ENCODE measurements at regions not wholly inside any gene's neighbourhood (a gene's known extent, or its start where the extent isn't known, plus 50 kb on each side); places are given as distances from the start of the nearest gene placed in this dataset.

GRCh38 chr1:239924741-239925350 lies 166.8 kb upstream of the FMN2 start:
- H3K79me2 ChIP-seq (ENCODE audit: control insufficient read depth, insufficient read depth, low read length), result no peaks in the 10 kb centered on the region
- H3K27me3 ChIP-seq (ENCODE audit: control insufficient read depth, extremely low read depth, insufficient read depth, low read length), result no peaks in the 10 kb centered on the region
- TF ChIP-seq EZH2 (IDR thresholded peaks at IDR 0.05; ENCODE audit: low read length) (no peak), CTCF (optimal IDR thresholded peaks at IDR 0.05 in 1 of 3, IDR thresholded peaks at IDR 0.05 in 1 of 3, conservative IDR thresholded peaks at IDR 0.05 in 1 of 3; ENCODE audit: extremely low read depth in 1 of 3, insufficient read depth in 2 of 3, low read length in 3 of 3) (no peak)
- no peaks in the 10 kb centered on the region for H3K9me3 ChIP-seq (ENCODE audit: control insufficient read depth, low read depth, low read length)
- no peaks in the 10 kb centered on the region for H3K4me1 ChIP-seq (ENCODE audit: control insufficient read depth, extremely low read depth, insufficient read depth, low read length)
- FAIRE-seq (no peak), DNase-seq (ENCODE audit: low read depth, low spot score) (no peak)
- H3K36me3 ChIP-seq (ENCODE audit: control insufficient read depth in 2 of 2, extremely low read depth in 1 of 2, insufficient read depth in 2 of 2, low read length in 2 of 2), result no peaks in the 10 kb centered on the region
- H3K9ac ChIP-seq (ENCODE audit: control insufficient read depth, extremely low read depth, insufficient read depth, low read length), result no peak overlapping the region
- dilution Hi-C loops (cut with MboI; ENCODE audit: extremely low pct_ligation_motif_present, low sequenced_read_pairs), result no loop called here
- H2AFZ ChIP-seq (ENCODE audit: control insufficient read depth, low read length), result no peak overlapping the region
- H3K4me3 ChIP-seq (ENCODE audit: control insufficient read depth in 2 of 3, extremely low read depth in 1 of 3, insufficient read depth in 2 of 3, low read depth in 1 of 3, low read length in 3 of 3), result no peak overlapping the region
- no peaks in the 10 kb centered on the region for H4K20me1 ChIP-seq (ENCODE audit: control insufficient read depth, extremely low read depth, insufficient read depth, low read length)
- no peaks in the 10 kb centered on the region for H3K9me1 ChIP-seq (ENCODE audit: control insufficient read depth, extremely low read depth, insufficient read depth, low read length)
- no peak overlapping the region for H3K27ac ChIP-seq (ENCODE audit: control insufficient read depth, insufficient read depth, low read length)
- no peak overlapping the region for H3K4me2 ChIP-seq (ENCODE audit: control insufficient read depth, extremely low read depth, insufficient read depth, low read depth, low read length)

- Histone ChIP-seq H3K4me1 (ENCODE audit: control insufficient read depth, extremely low read depth, insufficient read depth, low read length) (no peaks in the 10 kb centered on the region), H4K20me1 (ENCODE audit: control insufficient read depth, extremely low read depth, insufficient read depth, low read length) (no peaks in the 10 kb centered on the region), H3K79me2 (ENCODE audit: control insufficient read depth, insufficient read depth, low read length) (no peaks in the 10 kb centered on the region), H3K9me1 (ENCODE audit: control insufficient read depth, extremely low read depth, insufficient read depth, low read length) (no peaks in the 10 kb centered on the region), H3K27me3 (ENCODE audit: control insufficient read depth, extremely low read depth, insufficient read depth, low read length) (no peaks in the 10 kb centered on the region), H3K27ac (ENCODE audit: control insufficient read depth, insufficient read depth, low read length) (no peak overlapping the region), H3K9ac (ENCODE audit: control insufficient read depth, extremely low read depth, insufficient read depth, low read length) (no peak overlapping the region), H3K4me2 (ENCODE audit: control insufficient read depth, extremely low read depth, insufficient read depth, low read depth, low read length) (no peak overlapping the region), H3K4me3 (ENCODE audit: control insufficient read depth in 2 of 3, extremely low read depth in 1 of 3, insufficient read depth in 2 of 3, low read depth in 1 of 3, low read length in 3 of 3) (no peak overlapping the region), H3K36me3 (ENCODE audit: control insufficient read depth in 2 of 2, extremely low read depth in 1 of 2, insufficient read depth in 2 of 2, low read length in 2 of 2) (no peaks in the 10 kb centered on the region), H3K9me3 (ENCODE audit: control insufficient read depth, low read depth, low read length) (no peaks in the 10 kb centered on the region), H2AFZ (ENCODE audit: control insufficient read depth, low read length) (no peak overlapping the region)
- FAIRE-seq, result no peak
- dilution Hi-C loops (cut with MboI; ENCODE audit: extremely low pct_ligation_motif_present, low sequenced_read_pairs), result no loop called here
- no peak for DNase-seq (ENCODE audit: low read depth, low spot score)
- TF ChIP-seq EZH2 (IDR thresholded peaks at IDR 0.05; ENCODE audit: low read length) (no peak), CTCF (optimal IDR thresholded peaks at IDR 0.05 in 1 of 3, IDR thresholded peaks at IDR 0.05 in 1 of 3, conservative IDR thresholded peaks at IDR 0.05 in 1 of 3; ENCODE audit: extremely low read depth in 1 of 3, insufficient read depth in 2 of 3, low read length in 3 of 3) (no peak)
Measured at GRCh38 chr1:239926184-239926583, 165.5 kb upstream of the FMN2 start.

All from keratinocyte (primary cell).